H1 (cell line): ENCODE measurements at regions not wholly inside any gene's neighbourhood (a gene's known extent, or its start where the extent isn't known, plus 50 kb on each side); places are given as distances from the start of the nearest gene placed in this dataset.

Experiments used
- BACH1 ChIP-seq: IDR thresholded peaks from 2 replicates; pipeline ENCODE4 v1.6.1; 2012; ENCODE audit warnings: low read length, improper control_type of control experiment
- CBX5 ChIP-seq: fragments of 300-800, 300-1000 bp; sonication (generic); IDR thresholded peaks from 2 replicates; pipeline ENCODE4 v1.7.1; 2016; ENCODE audit warnings: antibody characterized with exemption, low read length, low read depth
- CEBPB ChIP-seq: IDR thresholded peaks from 2 replicates; pipeline ENCODE4 v1.6.1; 2012; ENCODE audit warnings: low read depth, low read length
- CHD1 ChIP-seq: IDR thresholded peaks from 2 replicates; pipeline ENCODE4 v1.6.1; 2012; ENCODE audit warnings: low read depth, low read length, improper control_type of control experiment
- CHD7 ChIP-seq: fragments of 300-600 bp; sonication (generic); IDR thresholded peaks from 2 replicates; pipeline ENCODE4 v1.7.1; 2012; ENCODE audit warnings: low read length, moderate library complexity, mild to moderate bottlenecking, inconsistent platforms; ENCODE audit not compliant: insufficient replicate concordance
- EP300 ChIP-seq, 2 experiments: IDR thresholded peaks; 1 replicate in 1 of 2; 2 replicates in 1 of 2; pipeline ENCODE4 v1.6.1; 2011 to 2012; ENCODE audit warnings: low read depth in 2 of 2, low read length in 2 of 2, mild to moderate bottlenecking in 2 of 2, borderline replicate concordance in 1 of 2, inconsistent platforms in 1 of 2, moderate library complexity in 1 of 2
- KDM5A ChIP-seq: fragments of 200-600 bp; IDR thresholded peaks from 2 replicates; pipeline ENCODE4 v1.7.1; 2012; ENCODE audit warnings: mild to moderate bottlenecking, low read length, inconsistent platforms, mixed read lengths
- NANOG ChIP-seq: IDR thresholded peaks from 2 replicates; pipeline ENCODE4 v1.6.1; 2011; ENCODE audit warnings: low read length, low read depth, mild to moderate bottlenecking, inconsistent platforms; ENCODE audit not compliant: insufficient read depth, poor library complexity, severe bottlenecking
- NRF1 ChIP-seq: IDR thresholded peaks from 2 replicates; pipeline ENCODE4 v1.6.1; 2011; ENCODE audit warnings: mild to moderate bottlenecking, low read depth, low read length, improper control_type of control experiment
- POLR2AphosphoS5 ChIP-seq: IDR thresholded peaks from 2 replicates; pipeline ENCODE4 v1.6.1; 2011; ENCODE audit warnings: low read depth, low read length

GRCh38 chr20:48265791-48266190, 480.5 kb upstream of the SULF2 start (continued):
- TF ChIP-seq CHD7 = no peak
- TF ChIP-seq NANOG = no peak
- TF ChIP-seq NRF1 = no peak
- TF ChIP-seq BACH1 = no peak
- no peak for TF ChIP-seq POLR2AphosphoS5
- no peak for TF ChIP-seq CEBPB
- TF ChIP-seq CHD1 = no peak
- TF ChIP-seq KDM5A = no peak
- TF ChIP-seq CBX5 = no peak
- no peak for TF ChIP-seq EP300 (IDR thresholded peaks at IDR 0.05; ENCODE audit: borderline replicate concordance in 1 of 2, low read depth in 2 of 2, low read length in 2 of 2)
